Inferior parietal cortex (tissue), 1 donor: ENCODE measurements at regions not wholly inside any gene's neighbourhood (a gene's known extent, or its start where the extent isn't known, plus 50 kb on each side); places are given as distances from the start of the nearest gene placed in this dataset.
A peak's percentile ranks its signal among the peaks of the same experiment; 100 is the strongest.
"Not testable (repeated sequence)": the region's sequence is repeated elsewhere in the genome, so short reads cannot be mapped to it uniquely, and the experiment has no call there.

Source experiments
- DNase-seq: peaks from one replicate; pipeline ENCODE4 v3.0.0-alpha.2; 2016; ENCODE audit errors: extremely low spot score

DNA sequence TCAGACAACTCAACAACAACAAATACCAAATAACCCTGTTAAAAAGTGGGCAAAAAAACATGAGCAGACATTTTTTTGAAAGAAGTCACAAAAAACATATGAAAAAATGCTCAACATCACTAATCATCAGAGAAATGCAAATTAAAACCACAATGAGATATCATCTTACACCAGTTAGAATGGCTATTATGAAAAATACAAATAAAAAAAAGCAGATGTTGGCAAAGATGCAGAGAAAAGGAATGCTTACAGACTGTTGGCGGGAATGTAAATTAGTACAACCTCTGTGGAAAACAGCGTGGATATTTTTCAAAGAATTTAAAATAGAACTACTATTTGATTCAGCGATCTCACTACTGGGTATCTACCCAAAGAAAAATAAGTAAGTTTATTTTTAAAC is 114.0 kb downstream of the SLC38A4 start:
- DNase-seq, result no peak

- DNase-seq, result no peak
These were observed 115.6 kb downstream of the SLC38A4 start for GRCh38 chr12:46710125-46710743.

DNA sequence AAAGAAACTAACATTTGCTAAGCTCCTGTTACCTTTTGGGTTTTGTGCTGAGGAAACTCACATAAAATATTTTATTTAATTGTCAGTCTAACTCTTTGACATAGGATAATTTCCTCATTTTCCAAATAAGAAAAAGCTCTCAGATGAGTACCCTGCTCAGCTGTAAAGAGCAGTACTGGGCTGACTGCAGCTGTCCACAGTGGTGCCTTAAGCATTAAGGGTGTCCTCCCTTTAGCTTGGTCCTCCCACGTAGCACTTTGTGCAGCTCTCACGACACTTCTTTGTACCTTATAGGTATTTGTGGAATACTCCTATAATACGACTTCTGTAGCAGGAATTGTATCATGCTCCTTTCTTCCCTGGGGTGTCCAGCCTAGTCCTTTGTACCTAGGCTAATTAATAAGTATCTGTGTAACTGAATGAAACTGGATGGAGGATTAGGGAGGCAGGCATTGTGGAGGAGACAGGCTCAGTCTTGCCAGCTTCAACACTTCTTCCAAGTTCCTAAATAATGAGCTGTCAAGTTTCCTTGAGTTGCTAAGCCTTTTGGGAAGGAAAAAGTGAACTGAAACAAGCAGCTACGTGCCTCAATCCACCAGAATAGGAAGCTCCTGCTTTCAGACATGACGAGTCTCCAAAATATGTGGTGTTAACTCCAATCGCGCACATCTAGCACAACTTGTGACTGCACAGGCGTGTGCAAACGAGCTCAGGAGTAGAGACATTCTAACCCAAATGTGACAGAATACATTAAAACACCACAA is 123.0 kb downstream of the SLC38A4 start:
- no peak for DNase-seq

DNA sequence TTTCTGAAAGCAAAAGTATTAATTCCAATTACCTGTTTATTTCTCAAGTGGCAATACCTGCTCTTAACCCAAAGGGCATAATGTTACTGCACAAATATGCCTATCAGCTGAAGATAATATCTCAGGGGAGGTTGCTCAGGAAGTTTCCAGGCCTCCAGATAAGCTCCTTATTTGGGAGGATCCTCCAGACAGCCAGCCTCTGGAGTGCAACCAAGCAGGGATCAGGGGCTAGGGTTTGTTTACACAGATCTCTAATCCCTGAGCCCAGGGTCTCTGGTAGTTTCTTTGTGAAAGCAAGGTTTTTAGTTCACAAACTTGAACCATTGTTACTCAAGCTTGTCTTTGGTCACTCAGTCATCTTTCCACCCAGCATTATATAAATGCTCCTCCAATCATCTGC is 124.4 kb downstream of the SLC38A4 start:
- no peak for DNase-seq

- no peak for DNase-seq
These were observed 125.8 kb downstream of the SLC38A4 start for GRCh38 chr12:46699986-46700385.

- DNase-seq, result no peak
These were observed 127.8 kb downstream of the SLC38A4 start for GRCh38 chr12:46698003-46698402.

DNA sequence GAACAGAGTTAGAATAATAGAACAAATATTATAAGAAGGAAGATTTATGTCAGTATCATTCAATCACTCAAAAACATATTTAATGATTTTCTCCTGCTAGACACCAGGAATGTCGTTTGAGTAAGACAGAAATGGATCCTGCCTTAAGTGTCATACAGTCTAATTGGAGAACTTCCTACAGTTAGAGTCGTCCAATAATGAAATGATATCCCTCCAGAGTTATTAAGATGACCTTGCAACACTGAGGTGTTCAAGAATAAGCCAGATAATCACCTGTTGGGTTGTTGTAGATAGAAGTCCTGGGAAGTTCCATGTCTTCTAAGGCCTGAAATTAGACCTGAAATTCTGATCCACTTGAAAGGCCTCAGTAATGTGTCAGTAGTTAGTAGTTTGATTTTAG is 132.3 kb downstream of the SLC38A4 start:
- no peak for DNase-seq

GRCh38 chr12:46693034-46693433 is 132.8 kb downstream of the SLC38A4 start:
- DNase-seq, result no peak

GRCh38 chr12:46692606-46693005 is 133.2 kb downstream of the SLC38A4 start:
- no peak for DNase-seq

GRCh38 chr12:46686267-46686942 is 139.4 kb downstream of the SLC38A4 start:
- DNase-seq, result no peak

- not testable (repeated sequence) for DNase-seq
These were observed 141.6 kb downstream of the SLC38A4 start for GRCh38 chr12:46684243-46684642.

DNA sequence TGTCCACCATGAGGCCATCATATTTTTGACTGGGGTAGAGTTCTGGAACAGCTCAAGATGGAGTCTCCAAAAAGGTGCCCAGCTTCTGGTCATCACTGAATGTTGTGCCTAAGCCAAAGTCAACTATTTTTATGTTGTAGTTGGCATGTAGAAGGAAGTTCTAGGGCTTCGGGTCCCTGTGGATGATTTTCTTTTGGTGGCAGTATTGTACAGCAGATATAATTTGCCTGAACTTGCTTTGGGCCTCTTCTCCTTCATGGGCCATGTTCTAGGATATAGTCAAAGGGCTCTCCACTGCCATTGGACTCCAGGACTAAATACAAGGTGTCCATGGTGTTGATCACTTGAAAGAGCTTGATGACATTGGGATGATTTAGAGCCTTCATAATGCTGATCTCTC is 143.6 kb downstream of the SLC38A4 start:
- DNase-seq, result no peak

GRCh38 chr12:46680506-46680905 is 145.3 kb downstream of the SLC38A4 start:
- DNase-seq, result no peak

DNA sequence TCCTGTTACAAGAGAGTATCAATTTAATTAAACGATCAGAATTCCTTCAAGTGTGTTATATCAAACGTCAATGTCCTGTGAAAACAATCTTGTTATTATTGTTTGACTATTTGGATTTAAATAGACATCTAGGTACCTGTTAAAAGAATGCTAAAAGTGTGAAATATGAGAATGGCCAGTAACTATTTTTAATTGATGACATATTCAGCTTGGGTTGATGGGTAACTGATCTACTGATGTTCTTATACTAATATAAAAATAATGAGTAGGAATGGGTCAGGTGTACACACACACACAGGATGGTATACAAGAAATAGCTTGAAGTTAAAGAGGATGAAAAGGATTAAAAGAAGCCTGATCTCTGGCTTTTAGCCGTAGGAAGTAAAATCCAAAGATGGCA is 146.0 kb downstream of the SLC38A4 start:
- DNase-seq, result no peak

GRCh38 chr12:46678426-46678825 is 147.4 kb downstream of the SLC38A4 start:
- DNase-seq, result no peak

GRCh38 chr12:46677749-46678148 is 148.0 kb downstream of the SLC38A4 start:
- no peak for DNase-seq

DNA sequence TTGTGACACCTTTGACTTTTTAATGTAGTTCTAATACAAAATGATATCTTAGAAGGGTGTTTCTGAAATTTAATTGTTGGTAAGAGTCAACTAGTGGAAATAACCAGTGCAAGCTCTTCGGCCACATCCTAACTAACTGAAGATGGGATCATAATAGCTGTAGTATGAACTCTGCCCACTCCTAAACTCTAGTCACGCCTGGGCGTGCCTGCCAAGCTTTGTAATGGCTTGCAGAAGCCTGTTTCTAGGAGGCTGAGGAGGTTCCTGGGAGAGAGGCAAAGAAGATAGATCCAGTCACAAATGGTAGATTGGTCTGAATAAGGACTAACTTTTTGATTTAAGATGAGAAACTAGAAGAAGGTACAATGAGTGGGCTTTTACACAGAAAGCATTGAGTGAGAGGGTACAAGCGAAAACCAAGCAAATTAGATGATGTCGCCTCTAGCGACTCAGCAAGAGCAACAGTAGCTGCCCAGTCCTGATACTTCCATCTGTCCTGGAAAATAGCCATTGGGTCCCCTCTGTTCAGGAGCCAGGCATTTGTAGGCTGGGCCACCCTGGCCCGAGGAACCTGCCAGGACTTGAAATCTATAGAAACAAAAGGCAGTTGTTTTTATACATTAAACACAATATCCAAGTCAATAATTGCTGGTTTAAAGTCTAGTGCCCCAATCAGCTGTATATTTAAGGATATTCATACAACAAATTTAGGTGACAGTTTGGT is 148.8 kb downstream of the SLC38A4 start:
- DNase-seq, result no peak

DNA sequence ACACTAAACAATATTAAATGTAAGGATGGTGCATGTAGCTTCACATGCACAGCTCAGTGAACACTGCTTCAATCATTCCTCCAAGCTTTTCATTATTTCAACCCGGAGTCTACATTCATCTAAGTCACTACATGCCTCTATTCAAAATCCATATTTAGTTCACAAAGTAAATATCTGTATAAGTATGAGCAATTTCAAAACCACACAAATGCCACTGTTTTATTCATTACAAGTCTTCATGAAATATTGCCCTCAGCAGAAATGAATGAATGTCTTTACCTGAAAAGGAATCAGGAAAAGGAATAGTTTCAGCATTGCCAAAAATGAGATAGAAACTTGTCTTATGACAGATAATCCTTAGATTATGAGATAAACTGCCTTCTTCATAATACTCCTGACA is 149.4 kb downstream of the SLC38A4 start:
- DNase-seq, result no peak

GRCh38 chr12:46675736-46676135 is 150.1 kb downstream of the SLC38A4 start:
- DNase-seq, result peak; percentile 59

DNA sequence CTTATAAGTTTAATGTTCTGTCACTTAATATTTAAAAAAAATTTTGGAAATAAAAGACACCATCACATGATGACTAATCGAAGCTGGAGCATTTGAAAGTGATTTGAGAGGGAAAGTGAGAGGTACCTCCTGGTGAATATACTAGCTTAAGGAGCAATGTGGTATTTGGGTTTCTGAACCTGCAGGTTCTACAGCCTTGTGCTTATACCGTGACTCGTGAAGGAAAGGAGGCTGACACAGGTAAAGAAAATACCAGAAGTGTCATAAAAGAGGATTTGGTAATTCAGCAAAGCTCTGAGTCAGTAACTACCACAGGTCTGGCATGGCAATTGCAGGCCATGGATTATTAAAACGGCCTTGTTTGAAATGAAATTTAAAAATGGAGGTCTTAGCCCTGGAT is 151.0 kb downstream of the SLC38A4 start:
- no peak for DNase-seq

DNA sequence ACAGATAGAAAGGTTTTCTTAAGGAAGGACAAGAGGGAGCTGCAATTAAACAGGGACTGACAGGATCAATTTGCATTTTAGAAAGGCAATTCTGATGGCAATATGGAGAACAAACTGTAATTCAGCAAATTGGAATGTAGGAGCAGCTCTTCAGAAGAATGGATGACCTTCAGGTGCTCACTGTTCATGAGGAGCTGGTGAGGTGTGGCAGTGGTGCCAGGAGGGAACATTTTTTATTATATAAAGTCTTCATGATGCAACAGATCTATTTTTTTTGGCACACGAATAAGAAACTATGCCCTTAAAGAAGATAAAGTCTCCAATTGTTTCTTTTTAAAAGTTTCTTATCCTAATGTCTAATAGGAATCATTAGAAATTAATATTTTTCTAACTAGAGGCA is 151.7 kb downstream of the SLC38A4 start:
- no peak for DNase-seq

GRCh38 chr12:46671102-46671501 is 154.7 kb downstream of the SLC38A4 start:
- no peak for DNase-seq
